ENCODE measurements at regions not wholly inside any gene's neighbourhood (a gene's known extent, or its start where the extent isn't known, plus 50 kb on each side); places are given as distances from the start of the nearest gene placed in this dataset.

DNA sequence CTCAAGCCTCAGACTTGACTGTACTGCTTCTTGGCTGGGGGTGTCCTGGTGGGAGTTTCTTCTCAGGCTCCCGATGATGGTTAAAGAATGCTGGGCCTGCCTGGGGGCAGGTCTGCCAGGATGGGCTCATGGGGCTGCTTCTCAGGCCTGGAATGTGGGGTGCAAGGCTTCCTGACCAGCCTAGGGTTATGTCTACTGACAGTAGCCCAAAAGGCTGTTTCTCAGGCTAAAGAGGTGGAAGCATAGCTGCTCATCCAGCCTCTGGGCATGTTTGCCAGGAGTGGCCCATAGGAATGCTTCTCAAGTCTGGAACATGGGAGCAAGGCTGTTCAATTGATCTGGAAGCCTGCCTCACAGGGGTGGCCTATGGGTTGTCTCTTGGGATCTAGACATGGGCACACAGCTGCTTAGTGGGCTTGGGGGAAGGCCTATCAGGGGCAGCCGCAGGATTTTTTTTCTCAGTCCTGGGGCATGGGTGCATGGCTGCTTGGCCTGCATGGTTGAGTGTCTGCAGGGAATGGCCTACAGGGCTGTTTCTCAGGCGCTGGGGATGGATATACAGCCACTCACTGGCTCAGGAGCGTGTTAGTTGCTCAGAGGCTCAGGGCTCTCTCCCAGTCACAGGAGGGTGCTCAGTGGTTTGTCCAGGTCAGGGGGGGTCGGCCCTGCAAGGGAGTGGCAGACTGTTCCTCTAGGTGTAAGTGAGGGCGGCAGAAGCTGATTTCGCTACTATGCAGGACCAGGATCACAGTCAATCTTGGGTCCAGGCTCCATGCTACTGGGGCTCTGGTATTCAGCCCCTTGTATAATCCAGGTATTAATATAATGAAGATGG is 617.3 kb upstream of the REG3G start:
- Histone ChIP-seq H3K4me3 (ENCODE audit: low read length) (no peak overlapping the region), H3K36me3 (ENCODE audit: insufficient read depth, low read length) (no peaks in the 10 kb centered on the region), H3K27ac (ENCODE audit: low read depth, low read length) (no peak overlapping the region), H3K4me1 (ENCODE audit: insufficient read depth, low read length) (no peaks in the 10 kb centered on the region), H3K27me3 (ENCODE audit: insufficient read depth, low read length, poor library complexity, severe bottlenecking) (no peaks in the 10 kb centered on the region), H3K9me3 (ENCODE audit: low read length) (no peaks in the 10 kb centered on the region)
- ChIA-PET CTCF (no interaction called here), POLR2A (no interaction called here)
- DNase-seq, result no peak
- Mint-ChIP-seq H3K9me3 (peaks cover 7 to 53% (median 13%) of the 10 kb centered on the region in 5 donors), H3K4me3 (no peak overlapping the region), H3K4me1 (no peaks in the 10 kb centered on the region), H3K27ac (no peak overlapping the region), H3K36me3 (no peaks in the 10 kb centered on the region), H3K27me3 (no peaks in the 10 kb centered on the region)

DNA sequence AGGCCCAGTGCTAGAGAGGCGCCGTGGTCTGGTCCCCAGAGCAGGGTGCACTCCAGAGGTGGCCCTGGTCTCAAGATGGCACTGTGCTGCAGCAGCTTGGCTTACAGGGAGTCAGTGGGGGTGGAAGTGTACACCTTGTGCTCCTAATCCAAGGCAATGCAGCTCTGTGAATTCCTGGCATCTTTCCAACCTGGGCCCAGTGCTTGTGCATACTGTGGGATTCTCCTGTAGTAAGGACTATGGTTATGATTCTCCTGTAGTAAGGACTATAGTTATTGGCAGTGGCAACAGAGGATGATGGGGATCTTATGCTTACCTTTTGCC is 616.7 kb upstream of the REG3G start:
- H3K27ac Mint-ChIP-seq, result no peak overlapping the region
- H3K4me1 Mint-ChIP-seq, result no peaks in the 10 kb centered on the region
- DNase-seq, result no peak
- no peak overlapping the region for H3K4me3 ChIP-seq (ENCODE audit: low read length)
- no peak overlapping the region for H3K27ac ChIP-seq (ENCODE audit: low read depth, low read length)
- no peaks in the 10 kb centered on the region for H3K9me3 ChIP-seq (ENCODE audit: low read length)
- no peaks in the 10 kb centered on the region for H3K36me3 ChIP-seq (ENCODE audit: insufficient read depth, low read length)
- ChIA-PET POLR2A (no interaction called here), CTCF (no interaction called here)
- no peak overlapping the region for H3K4me3 Mint-ChIP-seq
- no peaks in the 10 kb centered on the region for H3K36me3 Mint-ChIP-seq
- no peaks in the 10 kb centered on the region for H3K27me3 ChIP-seq (ENCODE audit: insufficient read depth, low read length, poor library complexity, severe bottlenecking)
- peaks cover 7 to 48% (median 13%) of the 10 kb centered on the region in 5 donors for H3K9me3 Mint-ChIP-seq
- H3K4me1 ChIP-seq (ENCODE audit: insufficient read depth, low read length), result no peaks in the 10 kb centered on the region
- no peaks in the 10 kb centered on the region for H3K27me3 Mint-ChIP-seq

DNA sequence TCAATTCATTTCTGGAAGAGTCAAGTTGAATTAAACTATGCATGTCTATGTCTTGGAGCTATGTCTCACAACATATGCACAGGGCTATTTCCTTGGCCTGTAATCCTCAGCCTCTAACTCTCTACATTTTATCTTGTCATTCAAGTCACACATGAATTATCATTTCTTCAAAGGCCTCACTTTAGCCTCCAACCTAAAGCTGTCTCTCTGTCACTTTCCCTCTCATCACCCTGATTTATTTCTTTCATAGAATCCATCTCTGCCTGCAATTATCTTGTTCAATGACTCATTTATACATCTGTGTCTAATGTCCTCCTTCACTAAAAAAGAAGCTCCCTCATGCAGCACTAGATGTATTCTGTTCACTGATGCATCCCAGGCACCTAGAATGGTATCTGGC is 614.2 kb upstream of the REG3G start:
- Mint-ChIP-seq H3K27me3 (no peaks in the 10 kb centered on the region), H3K4me3 (no peak overlapping the region), H3K9me3 (peaks cover 7 to 39% (median 11%) of the 10 kb centered on the region in 5 donors), H3K36me3 (no peaks in the 10 kb centered on the region), H3K27ac (no peak overlapping the region), H3K4me1 (no peaks in the 10 kb centered on the region)
- ChIA-PET POLR2A (no interaction called here), CTCF (no interaction called here)
- Histone ChIP-seq H3K4me3 (ENCODE audit: low read length) (no peak overlapping the region), H3K9me3 (ENCODE audit: low read length) (no peaks in the 10 kb centered on the region), H3K36me3 (ENCODE audit: insufficient read depth, low read length) (no peaks in the 10 kb centered on the region), H3K27ac (ENCODE audit: low read depth, low read length) (no peak overlapping the region), H3K27me3 (ENCODE audit: insufficient read depth, low read length, poor library complexity, severe bottlenecking) (no peaks in the 10 kb centered on the region), H3K4me1 (ENCODE audit: insufficient read depth, low read length) (no peaks in the 10 kb centered on the region)
- no peak for DNase-seq

DNA sequence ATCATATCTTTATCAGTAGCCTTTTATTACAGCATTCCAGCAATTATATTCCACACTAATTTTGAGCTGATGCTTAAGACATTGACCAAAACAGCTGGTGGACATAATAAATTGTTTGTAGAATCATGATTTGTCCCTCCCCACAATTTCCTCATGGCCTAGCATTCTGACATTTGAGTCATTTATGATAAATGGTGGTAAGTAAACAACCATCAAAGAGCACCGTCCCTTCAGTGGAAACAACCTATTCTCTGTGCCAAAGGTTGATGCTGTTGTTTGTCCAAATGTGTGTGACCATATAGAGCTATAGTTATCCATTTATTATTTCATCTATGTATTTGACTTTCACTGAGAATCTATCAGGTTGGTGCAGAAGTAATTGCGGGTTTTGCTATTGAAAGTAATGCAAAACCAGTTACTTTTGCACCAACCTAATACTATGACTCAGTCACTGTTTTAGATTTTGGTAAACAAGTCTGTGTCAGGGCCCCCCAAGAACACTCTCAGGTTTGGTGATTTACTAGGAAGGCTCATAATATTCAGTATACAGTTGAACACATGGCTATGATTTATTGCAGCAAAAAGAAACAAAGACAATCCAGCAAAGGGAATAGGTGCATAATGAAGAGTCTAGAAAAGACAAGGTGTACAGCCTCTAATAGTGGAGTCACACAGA is 608.7 kb upstream of the REG3G start:
- Mint-ChIP-seq H3K36me3 (no peaks in the 10 kb centered on the region), H3K4me1 (no peaks in the 10 kb centered on the region), H3K27ac (no peak overlapping the region), H3K27me3 (no peaks in the 10 kb centered on the region), H3K9me3 (peaks cover 1 to 33% (median 12%) of the 10 kb centered on the region in 5 donors), H3K4me3 (no peak overlapping the region)
- no peaks in the 10 kb centered on the region for H3K9me3 ChIP-seq (ENCODE audit: low read length)
- no peak overlapping the region for H3K27ac ChIP-seq (ENCODE audit: low read depth, low read length)
- DNase-seq, result no peak
- POLR2A ChIA-PET, result no interaction called here
- no peaks in the 10 kb centered on the region for H3K27me3 ChIP-seq (ENCODE audit: insufficient read depth, low read length, poor library complexity, severe bottlenecking)
- CTCF ChIA-PET, result no interaction called here
- H3K36me3 ChIP-seq (ENCODE audit: insufficient read depth, low read length), result no peaks in the 10 kb centered on the region
- no peaks in the 10 kb centered on the region for H3K4me1 ChIP-seq (ENCODE audit: insufficient read depth, low read length)
- no peak overlapping the region for H3K4me3 ChIP-seq (ENCODE audit: low read length)

GRCh38 chr2:78417355-78417754 is 608.1 kb upstream of the REG3G start:
- no peak overlapping the region for H3K27ac Mint-ChIP-seq
- no peaks in the 10 kb centered on the region for H3K9me3 ChIP-seq (ENCODE audit: low read length)
- H3K27ac ChIP-seq (ENCODE audit: low read depth, low read length), result no peak overlapping the region
- CTCF ChIA-PET, result no interaction called here
- H3K9me3 Mint-ChIP-seq, result peaks cover 2 to 31% (median 12%) of the 10 kb centered on the region in 5 donors
- H3K4me1 ChIP-seq (ENCODE audit: insufficient read depth, low read length), result no peaks in the 10 kb centered on the region
- H3K27me3 Mint-ChIP-seq, result no peaks in the 10 kb centered on the region
- H3K4me1 Mint-ChIP-seq, result no peaks in the 10 kb centered on the region
- H3K4me3 Mint-ChIP-seq, result no peak overlapping the region
- POLR2A ChIA-PET, result no interaction called here
- DNase-seq, result no peak
- no peaks in the 10 kb centered on the region for H3K36me3 Mint-ChIP-seq
- H3K27me3 ChIP-seq (ENCODE audit: insufficient read depth, low read length, poor library complexity, severe bottlenecking), result no peaks in the 10 kb centered on the region
- H3K4me3 ChIP-seq (ENCODE audit: low read length), result no peak overlapping the region
- H3K36me3 ChIP-seq (ENCODE audit: insufficient read depth, low read length), result no peaks in the 10 kb centered on the region

- Mint-ChIP-seq H3K4me3 (no peak overlapping the region), H3K27ac (no peak overlapping the region)
- CTCF ChIA-PET, result no interaction called here
Measured at GRCh38 chr2:78418021-78418420, 607.5 kb upstream of the REG3G start.

DNA sequence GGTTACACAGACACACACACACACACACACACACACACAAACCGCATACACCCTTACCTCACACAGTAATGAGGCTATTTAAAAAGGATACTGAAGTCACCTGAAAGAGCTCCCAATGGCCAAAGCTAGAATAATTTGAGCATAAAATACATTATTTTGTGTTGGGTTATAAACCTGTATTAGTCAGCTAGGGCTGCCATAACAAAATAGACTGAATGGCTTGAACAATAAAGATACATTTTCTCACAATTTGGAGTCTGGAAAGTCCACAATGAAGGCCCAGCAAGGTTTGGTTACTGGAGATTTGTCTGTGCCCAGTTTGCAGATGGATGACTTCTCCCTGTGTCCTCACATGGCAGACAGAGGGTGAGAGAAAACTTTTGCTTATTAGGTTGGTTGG is 605.4 kb upstream of the REG3G start:
- no peaks in the 10 kb centered on the region for H3K36me3 ChIP-seq (ENCODE audit: insufficient read depth, low read length)
- Mint-ChIP-seq H3K4me3 (no peak overlapping the region), H3K4me1 (no peaks in the 10 kb centered on the region), H3K27me3 (peaks cover 0 to 2% of the 10 kb centered on the region in 2 donors), H3K36me3 (no peaks in the 10 kb centered on the region), H3K27ac (no peak overlapping the region), H3K9me3 (peaks cover 4 to 33% (median 12%) of the 10 kb centered on the region in 5 donors)
- no peak for DNase-seq
- H3K27me3 ChIP-seq (ENCODE audit: insufficient read depth, low read length, poor library complexity, severe bottlenecking), result no peaks in the 10 kb centered on the region
- no peaks in the 10 kb centered on the region for H3K9me3 ChIP-seq (ENCODE audit: low read length)
- no peaks in the 10 kb centered on the region for H3K4me1 ChIP-seq (ENCODE audit: insufficient read depth, low read length)
- H3K4me3 ChIP-seq (ENCODE audit: low read length), result no peak overlapping the region
- H3K27ac ChIP-seq (ENCODE audit: low read depth, low read length), result no peak overlapping the region
- ChIA-PET CTCF (no interaction called here), POLR2A (no interaction called here)

More at GRCh38 chr2:78418021-78418420, 607.5 kb upstream of the REG3G start:
- Histone ChIP-seq H3K4me1 (ENCODE audit: insufficient read depth, low read length) (no peaks in the 10 kb centered on the region), H3K36me3 (ENCODE audit: insufficient read depth, low read length) (no peaks in the 10 kb centered on the region), H3K27me3 (ENCODE audit: insufficient read depth, low read length, poor library complexity, severe bottlenecking) (no peaks in the 10 kb centered on the region), H3K4me3 (ENCODE audit: low read length) (no peak overlapping the region), H3K9me3 (ENCODE audit: low read length) (no peaks in the 10 kb centered on the region), H3K27ac (ENCODE audit: low read depth, low read length) (no peak overlapping the region)
- H3K27me3 Mint-ChIP-seq, result no peaks in the 10 kb centered on the region
- H3K9me3 Mint-ChIP-seq, result peaks cover 3 to 30% (median 12%) of the 10 kb centered on the region in 5 donors
- H3K4me1 Mint-ChIP-seq, result no peaks in the 10 kb centered on the region
- no peaks in the 10 kb centered on the region for H3K36me3 Mint-ChIP-seq
- POLR2A ChIA-PET, result no interaction called here
- DNase-seq, result no peak

DNA sequence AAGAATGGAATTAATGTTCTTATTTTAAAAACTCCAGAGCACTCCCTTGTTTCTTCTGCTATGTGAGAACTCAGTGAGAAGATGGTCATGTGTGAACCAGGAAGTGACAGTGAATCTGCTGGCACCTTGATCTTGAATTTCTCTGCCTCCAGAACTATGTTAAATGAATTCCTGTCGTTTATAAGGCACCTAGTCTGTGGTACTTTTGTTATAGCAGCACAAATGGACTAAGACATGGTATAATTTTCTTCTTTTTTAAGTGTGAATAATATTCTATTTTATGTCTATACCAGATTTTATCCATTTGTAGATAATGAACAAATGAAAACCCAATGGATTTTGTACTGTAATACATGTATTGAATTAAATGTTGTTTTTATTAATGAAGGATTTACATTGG is 601.9 kb upstream of the REG3G start:
- no peak overlapping the region for H3K4me3 Mint-ChIP-seq
- Histone ChIP-seq H3K27ac (ENCODE audit: low read depth, low read length) (no peak overlapping the region), H3K36me3 (ENCODE audit: insufficient read depth, low read length) (no peaks in the 10 kb centered on the region), H3K4me1 (ENCODE audit: insufficient read depth, low read length) (no peaks in the 10 kb centered on the region), H3K9me3 (ENCODE audit: low read length) (peaks cover 3% of the 10 kb centered on the region), H3K4me3 (ENCODE audit: low read length) (no peak overlapping the region), H3K27me3 (ENCODE audit: insufficient read depth, low read length, poor library complexity, severe bottlenecking) (no peaks in the 10 kb centered on the region)
- H3K27ac Mint-ChIP-seq, result no peak overlapping the region
- H3K4me1 Mint-ChIP-seq, result no peaks in the 10 kb centered on the region
- no peaks in the 10 kb centered on the region for H3K36me3 Mint-ChIP-seq
- ChIA-PET POLR2A (no interaction called here), CTCF (no interaction called here)
- no peak for DNase-seq
- H3K9me3 Mint-ChIP-seq, result peaks cover 8 to 37% (median 11%) of the 10 kb centered on the region in 5 donors
- H3K27me3 Mint-ChIP-seq, result peaks cover 0 to 2% of the 10 kb centered on the region in 2 donors
